Dermis blood vessel endothelial cell (primary cell): ENCODE measurements at regions not wholly inside any gene's neighbourhood (a gene's known extent, or its start where the extent isn't known, plus 50 kb on each side); places are given as distances from the start of the nearest gene placed in this dataset.
"Not testable (repeated sequence)": the region's sequence is repeated elsewhere in the genome, so short reads cannot be mapped to it uniquely, and the experiment has no call there.

Experiments
- DNase-seq: peaks from one replicate; pipeline ENCODE4 v3.0.0; 2010

GRCh38 chr14:82872494-82872893, 1338.8 kb upstream of the SEL1L start:
- no peak for DNase-seq

GRCh38 chr14:82878951-82879350, 1345.3 kb upstream of the SEL1L start:
- no peak for DNase-seq

- no peak for DNase-seq
Observed at GRCh38 chr14:82879949-82880535, 1346.4 kb upstream of the SEL1L start.

- DNase-seq: no peak
Observed at GRCh38 chr14:82886670-82887069, 1353.0 kb upstream of the SEL1L start.

GRCh38 chr14:82889701-82890100, 1356.0 kb upstream of the SEL1L start:
- no peak for DNase-seq

- DNase-seq: no peak
Observed at GRCh38 chr14:82896476-82896875, 1362.8 kb upstream of the SEL1L start.

- no peak for DNase-seq
Observed at GRCh38 chr14:82897469-82898308, 1364.0 kb upstream of the SEL1L start.

GRCh38 chr14:82905762-82906161, 1372.1 kb upstream of the SEL1L start:
- DNase-seq: no peak

GRCh38 chr14:82911930-82912329, 1378.3 kb upstream of the SEL1L start:
- DNase-seq: no peak

GRCh38 chr14:82913396-82913795, 1379.7 kb upstream of the SEL1L start:
- no peak for DNase-seq

GRCh38 chr14:82915381-82915780, 1381.7 kb upstream of the SEL1L start:
- DNase-seq: no peak

- DNase-seq: no peak
Observed at GRCh38 chr14:82935691-82936090, 1402.0 kb upstream of the SEL1L start.

GRCh38 chr14:82951171-82951570, 1417.5 kb upstream of the SEL1L start:
- no peak for DNase-seq

GRCh38 chr14:82963756-82964155, 1430.1 kb upstream of the SEL1L start:
- no peak for DNase-seq

- no peak for DNase-seq
Observed at GRCh38 chr14:82987502-82988124, 1454.0 kb upstream of the SEL1L start.

GRCh38 chr14:82994547-82994946, 1460.9 kb upstream of the SEL1L start:
- not testable (repeated sequence) for DNase-seq

- no peak for DNase-seq
Observed at GRCh38 chr14:82999802-83000201, 1466.1 kb upstream of the SEL1L start.

- no peak for DNase-seq
Observed at GRCh38 chr14:83004456-83005006, 1470.9 kb upstream of the SEL1L start.

GRCh38 chr14:83006121-83006670, 1472.5 kb upstream of the SEL1L start:
- no peak for DNase-seq

- DNase-seq: not testable (repeated sequence)
Observed at GRCh38 chr14:83007052-83007451, 1473.4 kb upstream of the SEL1L start.

- no peak for DNase-seq
Observed at GRCh38 chr14:83007641-83008225, 1474.1 kb upstream of the SEL1L start.

GRCh38 chr14:83017296-83017695, 1483.6 kb upstream of the SEL1L start:
- no peak for DNase-seq
